ENCODE measurements at regions not wholly inside any gene's neighbourhood (a gene's known extent, or its start where the extent isn't known, plus 50 kb on each side); places are given as distances from the start of the nearest gene placed in this dataset.

GRCh38 chr18:30066288-30066687 lies 976.3 kb downstream of the DSC3 start:
- H3K4ac ChIP-seq (ENCODE audit: low read depth, low read length): no peak overlapping the region
- no peaks in the 10 kb centered on the region for H3K4me1 Mint-ChIP-seq
- no peak overlapping the region for H3T11ph ChIP-seq (ENCODE audit: low read length)
- no peak overlapping the region for H2BK15ac ChIP-seq (ENCODE audit: low read depth, low read length)
- H3K9me3 Mint-ChIP-seq: peaks cover 10 to 15% of the 10 kb centered on the region in 2 experiments; a peak in 4 of 5 replicates
- no peak overlapping the region for H3K4me2 ChIP-seq (ENCODE audit: insufficient read depth, insufficient read length, low read length)
- H4K91ac ChIP-seq (ENCODE audit: insufficient read length, low read depth, low read length): no peak overlapping the region
- no peak overlapping the region for H4K8ac ChIP-seq (replicated peaks; ENCODE audit: insufficient read length, low read depth, low read length)
- no peak for DNase-seq
- no CpG with 5 or more reads among the region's 3 CpGs for WGBS (ENCODE audit: extremely low coverage, insufficient read length, low lambda C conversion rate)
- no peak overlapping the region for H3K56ac ChIP-seq (ENCODE audit: insufficient read length, low read depth, low read length)
- TF ChIP-seq, protein P1, sequence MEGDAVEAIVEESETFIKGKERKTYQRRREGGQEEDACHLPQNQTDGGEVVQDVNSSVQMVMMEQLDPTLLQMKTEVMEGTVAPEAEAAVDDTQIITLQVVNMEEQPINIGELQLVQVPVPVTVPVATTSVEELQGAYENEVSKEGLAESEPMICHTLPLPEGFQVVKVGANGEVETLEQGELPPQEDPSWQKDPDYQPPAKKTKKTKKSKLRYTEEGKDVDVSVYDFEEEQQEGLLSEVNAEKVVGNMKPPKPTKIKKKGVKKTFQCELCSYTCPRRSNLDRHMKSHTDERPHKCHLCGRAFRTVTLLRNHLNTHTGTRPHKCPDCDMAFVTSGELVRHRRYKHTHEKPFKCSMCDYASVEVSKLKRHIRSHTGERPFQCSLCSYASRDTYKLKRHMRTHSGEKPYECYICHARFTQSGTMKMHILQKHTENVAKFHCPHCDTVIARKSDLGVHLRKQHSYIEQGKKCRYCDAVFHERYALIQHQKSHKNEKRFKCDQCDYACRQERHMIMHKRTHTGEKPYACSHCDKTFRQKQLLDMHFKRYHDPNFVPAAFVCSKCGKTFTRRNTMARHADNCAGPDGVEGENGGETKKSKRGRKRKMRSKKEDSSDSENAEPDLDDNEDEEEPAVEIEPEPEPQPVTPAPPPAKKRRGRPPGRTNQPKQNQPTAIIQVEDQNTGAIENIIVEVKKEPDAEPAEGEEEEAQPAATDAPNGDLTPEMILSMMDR (conservative IDR thresholded peaks at IDR 0.05): no peak
- no peak overlapping the region for H3K27ac ChIP-seq (ENCODE audit: insufficient read length, low read depth, low read length)
- H3K23ac ChIP-seq (ENCODE audit: insufficient read length, low read depth, low read length): no peak overlapping the region
- H3K9ac ChIP-seq (ENCODE audit: extremely low read depth, insufficient read length, low read length): no peak overlapping the region
- no peak overlapping the region for H2AK5ac ChIP-seq (ENCODE audit: insufficient read length, low read length)
- no peak overlapping the region for H2BK20ac ChIP-seq (ENCODE audit: low read depth, low read length, poor library complexity, severe bottlenecking)
- H3K14ac ChIP-seq (ENCODE audit: insufficient read depth, low read length): no peak overlapping the region
- no peaks in the 10 kb centered on the region for H4K20me1 ChIP-seq (ENCODE audit: control insufficient read depth, insufficient read depth, insufficient read length)
- H2BK12ac ChIP-seq (ENCODE audit: insufficient read length, low read depth, low read length): no peak overlapping the region
- H4K5ac ChIP-seq (ENCODE audit: insufficient read length, low read depth, low read length): no peak overlapping the region
- H3K4me1 ChIP-seq (ENCODE audit: insufficient read depth, low read length): no peaks in the 10 kb centered on the region
- H3K4me3 Mint-ChIP-seq: no peak overlapping the region
- no peak overlapping the region for H2AFZ ChIP-seq (ENCODE audit: low read length)
- H2BK120ac ChIP-seq (ENCODE audit: low read depth, low read length, poor library complexity, severe bottlenecking): no peak overlapping the region
- no peaks in the 10 kb centered on the region for H3K27me3 ChIP-seq (ENCODE audit: insufficient read depth, low read length)
- peaks cover 0 to 13% (median 10%) of the 10 kb centered on the region in 3 experiments; a peak in 5 of 7 replicates for H3K36me3 Mint-ChIP-seq (ENCODE audit: insufficient read depth in 1 of 3, low read depth in 3 of 3)
- H3K23me2 ChIP-seq (ENCODE audit: insufficient read length, low read depth, low read length, poor library complexity, severe bottlenecking): no peaks in the 10 kb centered on the region
- no peaks in the 10 kb centered on the region for H3K27me3 Mint-ChIP-seq (ENCODE audit: low read depth)
- H2BK5ac ChIP-seq (ENCODE audit: insufficient read length, low read length): no peak overlapping the region
- no peak overlapping the region for H3K27ac Mint-ChIP-seq
- no peaks in the 10 kb centered on the region for H3K9me3 ChIP-seq (ENCODE audit: control insufficient read depth, low read depth, low read length)
- H3K79me1 ChIP-seq (ENCODE audit: insufficient read depth, low read depth, low read length, poor library complexity, severe bottlenecking): no peaks in the 10 kb centered on the region
- no peak overlapping the region for H3K18ac ChIP-seq (ENCODE audit: insufficient read length, low read depth, low read length)
- no peaks in the 10 kb centered on the region for H3K79me2 ChIP-seq (ENCODE audit: insufficient read depth, low read length)
